ENCODE measurements at regions not wholly inside any gene's neighbourhood (a gene's known extent, or its start where the extent isn't known, plus 50 kb on each side); places are given as distances from the start of the nearest gene placed in this dataset.
"Not testable (repeated sequence)": the region's sequence is repeated elsewhere in the genome, so short reads cannot be mapped to it uniquely, and the experiment has no call there.

GRCh38 chr16:48047720-48048119 is 108.1 kb downstream of the ABCC12 start:
- Histone ChIP-seq H3K4me1 (peaks cover 8% of the 10 kb centered on the region), H3K4me3 (no peak overlapping the region), H3K27me3 (ENCODE audit: low read depth) (no peaks in the 10 kb centered on the region), H3K9me3 (no peaks in the 10 kb centered on the region), H3K36me3 (replicated peaks) (no peaks in the 10 kb centered on the region)
- in situ Hi-C loops (cut with MboI; ENCODE audit: low sequenced_read_pairs) = no loop called here
- no peak for DNase-seq (ENCODE audit: low spot score in 2 of 2)

- DNase-seq (ENCODE audit: low spot score in 2 of 2) = no peak
- H3K36me3 ChIP-seq (replicated peaks) = no peaks in the 10 kb centered on the region
- H3K4me3 ChIP-seq = no peak overlapping the region
- in situ Hi-C loops (cut with MboI; ENCODE audit: low sequenced_read_pairs) = no loop called here
- H3K9me3 ChIP-seq = no peaks in the 10 kb centered on the region
- peaks cover 5% of the 10 kb centered on the region; the same call in 1 of the 2 replicates for H3K4me1 ChIP-seq
- H3K27me3 ChIP-seq (ENCODE audit: low read depth) = no peaks in the 10 kb centered on the region
Observed at GRCh38 chr16:48047241-48047640, 108.6 kb downstream of the ABCC12 start.

- Histone ChIP-seq H3K36me3 (replicated peaks) (no peaks in the 10 kb centered on the region), H3K27me3 (ENCODE audit: low read depth) (no peaks in the 10 kb centered on the region), H3K9me3 (no peaks in the 10 kb centered on the region), H3K4me3 (no peak overlapping the region), H3K4me1 (peaks cover 5% of the 10 kb centered on the region; the same call in 1 of the 2 replicates)
- no peak for DNase-seq (ENCODE audit: low spot score in 2 of 2)
- in situ Hi-C loops (cut with MboI; ENCODE audit: low sequenced_read_pairs) = no loop called here
Observed at GRCh38 chr16:48044117-48044516, 111.7 kb downstream of the ABCC12 start.

- peak in 1 of 2 experiments; percentile 37 for DNase-seq (ENCODE audit: low spot score in 2 of 2)
- H3K4me3 ChIP-seq = no peak overlapping the region
- in situ Hi-C loops (cut with MboI; ENCODE audit: low sequenced_read_pairs) = no loop called here
- no peaks in the 10 kb centered on the region for H3K27me3 ChIP-seq (ENCODE audit: low read depth)
- H3K36me3 ChIP-seq (replicated peaks) = no peaks in the 10 kb centered on the region
- H3K4me1 ChIP-seq = peaks cover 5% of the 10 kb centered on the region; the same call in 1 of the 2 replicates
- H3K9me3 ChIP-seq = no peaks in the 10 kb centered on the region
Observed at GRCh38 chr16:48041981-48042421, 113.8 kb downstream of the ABCC12 start.

GRCh38 chr16:48035142-48035541 is 120.7 kb downstream of the ABCC12 start:
- no peak for DNase-seq (ENCODE audit: low spot score in 2 of 2)
- in situ Hi-C loops (cut with MboI; ENCODE audit: low sequenced_read_pairs) = no loop called here
- Histone ChIP-seq H3K4me3 (no peak overlapping the region), H3K9me3 (no peaks in the 10 kb centered on the region), H3K36me3 (replicated peaks) (no peaks in the 10 kb centered on the region), H3K4me1 (no peaks in the 10 kb centered on the region), H3K27me3 (ENCODE audit: low read depth) (no peaks in the 10 kb centered on the region)

GRCh38 chr16:48030926-48031325 is 124.9 kb downstream of the ABCC12 start:
- DNase-seq (ENCODE audit: low spot score in 2 of 2) = no peak
- Histone ChIP-seq H3K4me1 (no peaks in the 10 kb centered on the region), H3K4me3 (no peak overlapping the region), H3K27me3 (ENCODE audit: low read depth) (no peaks in the 10 kb centered on the region), H3K36me3 (replicated peaks) (no peaks in the 10 kb centered on the region), H3K9me3 (no peaks in the 10 kb centered on the region)
- in situ Hi-C loops (cut with MboI; ENCODE audit: low sequenced_read_pairs) = no loop called here

DNA sequence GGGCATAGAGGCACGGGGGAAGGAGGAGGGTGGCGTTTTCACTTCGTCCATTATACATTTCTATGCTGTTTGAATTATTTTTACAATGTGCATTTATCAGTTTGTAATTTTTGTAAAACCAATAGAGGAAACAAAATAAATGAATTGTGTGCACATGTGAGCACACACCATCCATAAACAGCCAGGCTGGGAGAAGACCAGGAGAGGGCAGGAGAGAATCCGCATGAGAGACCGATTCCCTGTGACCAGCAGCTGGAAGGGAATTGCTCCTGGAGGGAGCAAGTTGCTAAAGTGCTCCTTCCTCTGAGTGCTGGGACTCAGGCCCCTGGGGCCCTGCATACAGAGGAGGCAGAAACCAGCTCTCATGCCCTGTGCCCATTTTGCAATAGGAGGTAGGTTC is 126.0 kb downstream of the ABCC12 start:
- no peak for DNase-seq (ENCODE audit: low spot score in 2 of 2)
- Histone ChIP-seq H3K9me3 (no peaks in the 10 kb centered on the region), H3K4me1 (no peaks in the 10 kb centered on the region), H3K4me3 (no peak overlapping the region), H3K36me3 (replicated peaks) (no peaks in the 10 kb centered on the region), H3K27me3 (ENCODE audit: low read depth) (no peaks in the 10 kb centered on the region)
- in situ Hi-C loops (cut with MboI; ENCODE audit: low sequenced_read_pairs) = no loop called here

DNA sequence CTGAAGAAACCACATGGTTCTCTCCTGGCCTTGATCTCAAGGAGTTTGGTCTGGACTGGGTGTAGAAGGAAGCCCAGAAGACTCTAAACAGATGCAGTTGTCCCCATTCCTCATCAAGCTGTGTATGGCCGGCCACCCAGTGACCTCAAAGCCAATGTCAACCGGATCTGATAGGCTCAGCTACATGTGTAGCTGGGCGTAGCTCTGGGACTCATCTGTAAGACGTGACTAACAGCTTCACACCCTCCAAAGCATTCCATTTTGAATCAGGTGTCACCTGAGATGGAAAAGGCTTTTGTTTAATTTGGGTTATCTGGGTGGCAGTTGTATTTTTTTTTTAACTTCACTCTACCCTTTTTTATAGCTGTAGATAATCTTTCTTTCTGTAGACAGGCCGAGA is 130.4 kb downstream of the ABCC12 start:
- in situ Hi-C loops (cut with MboI; ENCODE audit: low sequenced_read_pairs) = no loop called here
- Histone ChIP-seq H3K27me3 (ENCODE audit: low read depth) (no peaks in the 10 kb centered on the region), H3K4me1 (no peaks in the 10 kb centered on the region), H3K36me3 (replicated peaks) (no peaks in the 10 kb centered on the region), H3K9me3 (no peaks in the 10 kb centered on the region), H3K4me3 (no peak overlapping the region)
- DNase-seq (ENCODE audit: low spot score in 2 of 2) = no peak

DNA sequence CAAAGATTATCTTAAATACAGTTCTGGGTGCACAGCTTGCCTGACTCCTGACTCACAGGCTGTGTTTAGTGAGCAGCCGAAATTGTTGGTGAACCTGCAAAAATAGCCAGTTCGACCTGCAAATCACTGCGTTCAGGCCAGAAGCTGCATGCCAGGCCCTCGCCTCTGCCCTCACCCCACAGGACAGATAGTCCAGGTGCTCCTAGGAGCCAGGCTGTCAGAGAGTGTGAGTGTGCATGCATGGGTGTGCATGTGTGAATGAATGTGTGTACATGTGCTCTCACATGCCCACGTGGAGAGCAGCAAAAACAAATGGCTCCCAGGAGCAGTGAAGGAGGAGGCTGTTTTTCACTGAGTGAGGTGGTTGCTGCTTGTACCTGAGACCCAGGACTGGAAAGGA is 131.8 kb downstream of the ABCC12 start:
- no peaks in the 10 kb centered on the region for H3K4me1 ChIP-seq
- no peak for DNase-seq (ENCODE audit: low spot score in 2 of 2)
- no peaks in the 10 kb centered on the region for H3K36me3 ChIP-seq (replicated peaks)
- in situ Hi-C loops (cut with MboI; ENCODE audit: low sequenced_read_pairs) = no loop called here
- no peaks in the 10 kb centered on the region for H3K9me3 ChIP-seq
- no peaks in the 10 kb centered on the region for H3K27me3 ChIP-seq (ENCODE audit: low read depth)
- H3K4me3 ChIP-seq = no peak overlapping the region

- no peak for DNase-seq (ENCODE audit: low spot score in 2 of 2)
- Histone ChIP-seq H3K4me1 (no peaks in the 10 kb centered on the region), H3K9me3 (no peaks in the 10 kb centered on the region), H3K4me3 (no peak overlapping the region), H3K36me3 (replicated peaks) (no peaks in the 10 kb centered on the region), H3K27me3 (ENCODE audit: low read depth) (no peaks in the 10 kb centered on the region)
- in situ Hi-C loops (cut with MboI; ENCODE audit: low sequenced_read_pairs) = no loop called here
Observed at GRCh38 chr16:48022496-48022895, 133.3 kb downstream of the ABCC12 start.

- H3K9me3 ChIP-seq; H3K27me3 ChIP-seq (ENCODE audit: low read depth); H3K4me3 ChIP-seq; H3K4me1 ChIP-seq; in situ Hi-C loops (cut with MboI; ENCODE audit: low sequenced_read_pairs); H3K36me3 ChIP-seq (replicated peaks); DNase-seq (ENCODE audit: low spot score in 2 of 2): not testable (repeated sequence)
Observed at GRCh38 chr16:48020617-48021016, 135.2 kb downstream of the ABCC12 start.

DNA sequence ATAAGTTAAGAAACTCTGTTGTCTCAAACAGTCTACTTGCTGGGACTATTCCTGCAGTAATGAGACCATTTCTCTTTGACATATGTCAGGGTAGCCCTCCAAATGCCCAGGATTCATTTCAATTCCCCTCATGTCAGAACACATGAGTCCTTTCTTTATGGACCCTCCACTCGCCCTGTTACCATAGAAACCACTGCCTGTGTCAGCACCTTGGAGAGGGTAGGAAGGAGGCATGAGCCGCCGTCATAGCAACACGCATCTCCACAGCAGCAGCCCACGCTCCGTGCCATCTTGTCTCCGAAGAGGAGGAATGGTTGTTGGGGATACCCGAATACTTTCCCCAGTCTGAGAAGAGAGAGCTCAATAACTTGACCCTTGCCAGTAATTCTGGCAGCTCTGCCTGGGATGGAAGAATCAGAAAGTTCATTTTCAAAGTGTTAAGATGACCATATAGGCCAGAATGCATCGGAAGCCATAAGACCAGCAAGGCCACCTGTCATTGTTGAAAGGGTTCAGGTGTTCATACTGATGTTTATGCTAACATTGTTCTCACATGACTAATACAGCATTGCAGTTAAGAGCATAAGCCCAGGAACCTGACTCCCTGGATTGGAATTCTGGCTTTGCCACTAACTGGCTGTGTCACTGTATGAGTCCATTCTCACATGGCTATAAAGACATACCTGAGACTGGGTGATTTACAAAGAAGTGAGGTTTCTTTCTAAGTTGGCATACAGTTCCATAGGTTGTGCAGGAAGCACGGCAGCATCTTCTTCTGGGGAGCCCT is 141.3 kb downstream of the ABCC12 start:
- H3K27me3 ChIP-seq (ENCODE audit: low read depth) = no peaks in the 10 kb centered on the region
- no peaks in the 10 kb centered on the region for H3K9me3 ChIP-seq
- in situ Hi-C loops (cut with MboI; ENCODE audit: low sequenced_read_pairs) = no loop called here
- no peaks in the 10 kb centered on the region for H3K4me1 ChIP-seq
- no peak overlapping the region for H3K4me3 ChIP-seq
- H3K36me3 ChIP-seq (replicated peaks) = no peaks in the 10 kb centered on the region
- no peak for DNase-seq (ENCODE audit: low spot score in 2 of 2)

DNA sequence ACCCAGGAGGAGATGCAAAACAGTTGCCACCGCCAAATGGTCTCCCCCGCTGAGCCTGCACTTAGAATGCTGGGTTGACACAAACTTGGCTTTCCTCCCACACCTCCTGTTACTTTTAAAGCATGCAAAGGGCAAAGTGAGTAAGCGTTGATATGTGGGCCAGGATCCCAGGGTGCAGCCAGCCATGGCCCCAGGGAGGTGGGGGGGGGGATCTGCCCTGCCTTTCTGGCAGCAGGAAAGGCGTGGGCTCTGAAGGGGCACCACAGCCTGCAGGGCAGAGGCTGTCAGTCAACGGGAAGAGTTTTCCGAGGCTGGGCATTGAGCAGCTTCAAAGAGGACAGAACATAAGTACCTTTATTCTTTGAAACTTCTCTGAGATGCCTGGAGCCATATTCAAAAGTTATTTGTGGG is 142.3 kb downstream of the ABCC12 start:
- Histone ChIP-seq H3K36me3 (replicated peaks) (no peaks in the 10 kb centered on the region), H3K9me3 (no peaks in the 10 kb centered on the region), H3K27me3 (ENCODE audit: low read depth) (no peaks in the 10 kb centered on the region), H3K4me1 (no peaks in the 10 kb centered on the region), H3K4me3 (no peak overlapping the region)
- DNase-seq (ENCODE audit: low spot score in 2 of 2) = no peak
- in situ Hi-C loops (cut with MboI; ENCODE audit: low sequenced_read_pairs) = no loop called here

DNA sequence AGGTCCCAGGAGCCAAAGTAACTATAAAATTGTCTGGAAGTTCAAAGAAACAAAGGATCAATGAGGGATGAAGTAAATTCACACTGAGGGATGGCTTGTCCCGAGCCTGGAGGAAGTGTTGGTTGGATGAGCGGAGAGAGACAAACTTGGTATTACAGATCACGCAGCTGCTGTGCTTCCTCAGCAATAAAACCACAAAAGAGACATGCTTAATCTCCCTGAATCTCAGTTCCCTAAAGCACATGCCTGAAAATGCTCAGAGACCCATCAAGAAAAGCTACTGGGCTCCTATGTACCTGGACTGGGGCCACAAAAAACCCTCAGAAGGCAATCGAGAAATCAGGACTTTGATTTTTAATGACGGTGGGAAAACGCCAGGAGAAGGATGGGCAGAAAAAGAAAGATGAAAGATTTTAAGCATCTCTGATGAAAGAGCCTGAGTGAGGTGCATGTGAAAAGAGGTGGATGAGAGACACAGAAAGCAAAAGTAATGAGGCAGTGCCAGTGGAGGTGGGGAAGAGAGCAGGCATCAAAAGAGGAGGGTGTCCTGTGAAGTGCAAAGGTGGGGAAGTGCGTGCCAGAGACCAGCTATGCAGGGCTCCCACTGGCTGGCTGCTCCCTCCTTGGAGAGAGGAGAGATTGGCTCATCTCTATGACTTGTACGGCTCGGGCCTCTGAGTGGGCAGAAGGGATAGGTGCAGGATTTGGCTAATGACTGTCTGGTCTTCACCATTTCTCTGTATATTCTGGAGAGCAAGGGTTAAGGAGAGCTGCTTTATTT is 143.7 kb downstream of the ABCC12 start:
- Histone ChIP-seq H3K27me3 (ENCODE audit: low read depth) (no peaks in the 10 kb centered on the region), H3K9me3 (no peaks in the 10 kb centered on the region), H3K36me3 (replicated peaks) (no peaks in the 10 kb centered on the region), H3K4me3 (no peak overlapping the region), H3K4me1 (no peaks in the 10 kb centered on the region)
- no peak for DNase-seq (ENCODE audit: low spot score in 2 of 2)
- in situ Hi-C loops (cut with MboI; ENCODE audit: low sequenced_read_pairs) = no loop called here
